K562 (cell line): ENCODE measurements at regions not wholly inside any gene's neighbourhood (a gene's known extent, or its start where the extent isn't known, plus 50 kb on each side); places are given as distances from the start of the nearest gene placed in this dataset.

Source experiments
- AFF1 ChIP-seq, 2 experiments: fragments of 450-650 bp; IDR thresholded peaks; 2 replicates each; pipeline ENCODE4 v1.6.1; 2018; ENCODE audit warnings: mild to moderate bottlenecking in 2 of 2, low read depth in 1 of 2; ENCODE audit not compliant: partially characterized antibody in 2 of 2
- ARID3A ChIP-seq: IDR thresholded peaks from 2 replicates; pipeline ENCODE4 v1.6.1; 2012; ENCODE audit warnings: low read depth, low read length, improper control_type of control experiment, borderline replicate concordance
- HDAC8 ChIP-seq: fragments of 450-650 bp; IDR thresholded peaks from 2 replicates; pipeline ENCODE4 v1.6.1; 2016; ENCODE audit warnings: mild to moderate bottlenecking, missing genetic modification characterization, moderate library complexity, missing compliant biosample characterization
- HMG20A ChIP-seq: fragments of 450-650 bp; formaldehyde crosslinking; conservative IDR thresholded peaks from 2 replicates; pipeline ENCODE4 v1.4.0; 2020; ENCODE audit warnings: mild to moderate bottlenecking, mixed read lengths
- SMAD3 ChIP-seq: fragments of 450-650 bp; formaldehyde crosslinking; conservative IDR thresholded peaks from 2 replicates; pipeline ENCODE4 v1.4.0; 2020; ENCODE audit warnings: mild to moderate bottlenecking
- SRSF3 ChIP-seq: fragments of 200-400 bp; formaldehyde crosslinking; IDR thresholded peaks from 2 replicates; pipeline ENCODE4 v1.6.1; 2016; ENCODE audit warnings: mild to moderate bottlenecking, low read length, moderate library complexity; ENCODE audit not compliant: insufficient read depth
- TCF7 ChIP-seq: sonication (generic); IDR thresholded peaks from 2 replicates; pipeline ENCODE4 v1.6.1; 2016; ENCODE audit warnings: antibody characterized with exemption, borderline replicate concordance
- ZNF274 ChIP-seq: IDR thresholded peaks from 2 replicates; pipeline ENCODE4 v1.6.1; 2011; ENCODE audit warnings: low read depth, mild to moderate bottlenecking, low read length, moderate library complexity, borderline replicate concordance
- TF ChIP-seq, protein P1 (sequence below), 2 experiments: fragments of 450-650 bp; formaldehyde crosslinking in 1 of 2; IDR thresholded peaks; 2 replicates each; pipeline versions ENCODE4 v1.4.0 to v1.6.1; 2014 to 2020; ENCODE audit warnings: mild to moderate bottlenecking in 2 of 2, borderline replicate concordance in 1 of 2, low read depth in 1 of 2
- TF ChIP-seq, protein P2 (sequence below), 2 experiments: IDR thresholded peaks in 1 of 2; conservative IDR thresholded peaks in 1 of 2; 2 replicates each; pipeline ENCODE4 v1.6.1; 2016; ENCODE audit warnings: low read depth in 2 of 2, mild to moderate bottlenecking in 1 of 2, missing compliant biosample characterization in 1 of 2, missing genetic modification characterization in 1 of 2, moderate library complexity in 1 of 2

DNA sequence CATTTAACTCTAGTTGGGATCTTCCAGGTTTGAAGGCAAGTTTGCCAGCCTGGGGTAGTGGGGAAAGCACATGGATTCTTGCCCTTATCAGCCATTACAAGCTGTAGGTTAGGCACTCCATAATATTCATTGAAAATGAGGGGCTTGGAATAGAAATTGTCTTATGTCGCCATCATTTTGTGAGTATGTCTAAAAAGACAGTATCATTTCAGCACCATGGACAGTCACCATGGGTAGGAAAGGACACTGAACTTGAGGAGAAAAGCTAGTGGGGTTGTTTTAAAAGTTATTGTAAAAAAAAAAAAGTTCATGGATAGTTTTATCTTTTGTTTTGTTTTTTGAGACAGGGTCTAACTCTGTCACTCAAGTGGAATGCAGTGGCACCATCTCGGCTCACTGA is 356.1 kb downstream of the HNRNPD start (continued):
- TF ChIP-seq, protein P1, sequence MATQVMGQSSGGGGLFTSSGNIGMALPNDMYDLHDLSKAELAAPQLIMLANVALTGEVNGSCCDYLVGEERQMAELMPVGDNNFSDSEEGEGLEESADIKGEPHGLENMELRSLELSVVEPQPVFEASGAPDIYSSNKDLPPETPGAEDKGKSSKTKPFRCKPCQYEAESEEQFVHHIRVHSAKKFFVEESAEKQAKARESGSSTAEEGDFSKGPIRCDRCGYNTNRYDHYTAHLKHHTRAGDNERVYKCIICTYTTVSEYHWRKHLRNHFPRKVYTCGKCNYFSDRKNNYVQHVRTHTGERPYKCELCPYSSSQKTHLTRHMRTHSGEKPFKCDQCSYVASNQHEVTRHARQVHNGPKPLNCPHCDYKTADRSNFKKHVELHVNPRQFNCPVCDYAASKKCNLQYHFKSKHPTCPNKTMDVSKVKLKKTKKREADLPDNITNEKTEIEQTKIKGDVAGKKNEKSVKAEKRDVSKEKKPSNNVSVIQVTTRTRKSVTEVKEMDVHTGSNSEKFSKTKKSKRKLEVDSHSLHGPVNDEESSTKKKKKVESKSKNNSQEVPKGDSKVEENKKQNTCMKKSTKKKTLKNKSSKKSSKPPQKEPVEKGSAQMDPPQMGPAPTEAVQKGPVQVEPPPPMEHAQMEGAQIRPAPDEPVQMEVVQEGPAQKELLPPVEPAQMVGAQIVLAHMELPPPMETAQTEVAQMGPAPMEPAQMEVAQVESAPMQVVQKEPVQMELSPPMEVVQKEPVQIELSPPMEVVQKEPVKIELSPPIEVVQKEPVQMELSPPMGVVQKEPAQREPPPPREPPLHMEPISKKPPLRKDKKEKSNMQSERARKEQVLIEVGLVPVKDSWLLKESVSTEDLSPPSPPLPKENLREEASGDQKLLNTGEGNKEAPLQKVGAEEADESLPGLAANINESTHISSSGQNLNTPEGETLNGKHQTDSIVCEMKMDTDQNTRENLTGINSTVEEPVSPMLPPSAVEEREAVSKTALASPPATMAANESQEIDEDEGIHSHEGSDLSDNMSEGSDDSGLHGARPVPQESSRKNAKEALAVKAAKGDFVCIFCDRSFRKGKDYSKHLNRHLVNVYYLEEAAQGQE (IDR thresholded peaks at IDR 0.05; ENCODE audit: borderline replicate concordance) = peak; percentile 98
- TF ChIP-seq, protein P1 (CRISPR knock-in tag; IDR thresholded peaks at IDR 0.05; ENCODE audit: low read depth) = peak; percentile 90
- TF ChIP-seq TCF7 = no peak
- TF ChIP-seq, protein P2, sequence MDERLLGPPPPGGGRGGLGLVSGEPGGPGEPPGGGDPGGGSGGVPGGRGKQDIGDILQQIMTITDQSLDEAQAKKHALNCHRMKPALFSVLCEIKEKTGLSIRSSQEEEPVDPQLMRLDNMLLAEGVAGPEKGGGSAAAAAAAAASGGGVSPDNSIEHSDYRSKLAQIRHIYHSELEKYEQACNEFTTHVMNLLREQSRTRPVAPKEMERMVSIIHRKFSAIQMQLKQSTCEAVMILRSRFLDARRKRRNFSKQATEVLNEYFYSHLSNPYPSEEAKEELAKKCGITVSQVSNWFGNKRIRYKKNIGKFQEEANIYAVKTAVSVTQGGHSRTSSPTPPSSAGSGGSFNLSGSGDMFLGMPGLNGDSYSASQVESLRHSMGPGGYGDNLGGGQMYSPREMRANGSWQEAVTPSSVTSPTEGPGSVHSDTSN (CRISPR knock-in tag; IDR thresholded peaks at IDR 0.05; ENCODE audit: low read depth) = no peak
- TF ChIP-seq, protein P2 (tag; conservative IDR thresholded peaks at IDR 0.05; ENCODE audit: low read depth) = no peak
- 0 out of 2 replicates have a peak, but pooled peaks have one; percentile 27 for TF ChIP-seq SMAD3 (CRISPR knock-in tag)
- TF ChIP-seq ARID3A = no peak
- no peak for TF ChIP-seq HMG20A (CRISPR knock-in tag)
- no peak for TF ChIP-seq SRSF3
- no peak for TF ChIP-seq ZNF274
- peak in 1 of 2 experiments; percentile 77 for TF ChIP-seq AFF1 (IDR thresholded peaks at IDR 0.05; ENCODE audit: low read depth in 1 of 2, partially characterized antibody in 2 of 2)
- TF ChIP-seq HDAC8 = no peak
